PC-3 (cell line): ENCODE measurements at regions not wholly inside any gene's neighbourhood (a gene's known extent, or its start where the extent isn't known, plus 50 kb on each side); places are given as distances from the start of the nearest gene placed in this dataset.
"Not testable (repeated sequence)": the region's sequence is repeated elsewhere in the genome, so short reads cannot be mapped to it uniquely, and the experiment has no call there.

Source experiments
- ATAC-seq: fragments of 200-7000 bp; cut with Tn5 transposase; 2 replicates; pipeline ENCODE4 v1.9.1; 2020; ENCODE audit warnings: mild to moderate bottlenecking, moderate library complexity
- BruUV-seq: library from RNA; stranded (reverse); fragments of 400-500 nt; replicated peaks from 2 replicates; lab custom pipeline; 2021; lab: Mats Ljungman, UMichigan
- CTCF ChIA-PET: fragments of 300-600 bp; sonication (Branson Sonifier 250); formaldehyde crosslinking; loops from one replicate; lab custom pipeline; 2022; ENCODE audit warnings: antibody characterized with exemption; lab: Charles Lee
- POLR2A ChIA-PET: fragments of 300-600 bp; sonication (Branson Sonifier 250); formaldehyde crosslinking; loops from one replicate; lab custom pipeline; 2022; ENCODE audit warnings: antibody characterized with exemption; ENCODE audit not compliant: unreplicated experiment; lab: Charles Lee
- DNase-seq: peaks from one replicate; pipeline ENCODE4 v3.0.0-alpha.2; 2015
- H2AFZ ChIP-seq: fragments of 300-600 bp; sonication (generic); 2 replicates; pipeline ENCODE4 v1.6.0; 2016; ENCODE audit warnings: antibody characterized with exemption, low read length
- H3F3A ChIP-seq: fragments of 300-600 bp; sonication (generic); one replicate; pipeline ENCODE4 v1.6.0; 2017; ENCODE audit warnings: antibody characterized with exemption, low read length, control low read depth, mild to moderate bottlenecking; ENCODE audit not compliant: unreplicated experiment
- H3K27ac ChIP-seq: fragments of 300-600 bp; sonication (generic); 2 replicates; pipeline ENCODE4 v1.5.1; 2016; ENCODE audit warnings: mild to moderate bottlenecking, low read length
- H3K27me3 ChIP-seq: fragments of 300-600 bp; sonication (generic); 2 replicates; pipeline ENCODE4 v1.6.1; 2016; ENCODE audit warnings: low read length, mixed read lengths
- H3K36me3 ChIP-seq: fragments of 300-600 bp; sonication (generic); 2 replicates; pipeline ENCODE4 v1.6.1; 2016; ENCODE audit warnings: low read depth, mixed run types, low read length, mixed read lengths
- H3K4me1 ChIP-seq: fragments of 300-600 bp; sonication (generic); 2 replicates; pipeline ENCODE4 v1.5.1; 2016; ENCODE audit warnings: low read length; ENCODE audit not compliant: insufficient read depth
- H3K4me2 ChIP-seq: fragments of 300-600 bp; sonication (generic); 2 replicates; pipeline ENCODE4 v1.6.0; 2016; ENCODE audit warnings: low read length
- H3K4me3 ChIP-seq: fragments of 300-600 bp; sonication (generic); 2 replicates; pipeline ENCODE4 v1.5.1; 2016; ENCODE audit warnings: mild to moderate bottlenecking, low read length, mixed read lengths
- H3K79me2 ChIP-seq: fragments of 300-600 bp; sonication (generic); 2 replicates; pipeline ENCODE4 v1.6.1; 2017; ENCODE audit warnings: low read length, mixed read lengths
- H3K9ac ChIP-seq: fragments of 300-600 bp; sonication (generic); 2 replicates; pipeline ENCODE4 v1.6.0; 2016; ENCODE audit warnings: mild to moderate bottlenecking, low read length
- H3K9me2 ChIP-seq: fragments of 300-600 bp; sonication (generic); replicated peaks from 2 replicates; pipeline ENCODE4 v1.6.1; 2016; ENCODE audit warnings: mixed run types, low read length, mixed read lengths
- H3K9me3 ChIP-seq: fragments of 300-600 bp; sonication (generic); 2 replicates; pipeline ENCODE4 v1.6.1; 2016; ENCODE audit warnings: low read length, mixed read lengths
- H4K20me1 ChIP-seq: fragments of 300-600 bp; sonication (generic); 2 replicates; pipeline ENCODE4 v1.6.1; 2016; ENCODE audit warnings: low read length, mixed read lengths
- CTCF ChIP-seq: fragments of 300-600 bp; sonication (generic); conservative IDR thresholded peaks from 2 replicates; pipeline ENCODE4 v1.5.1; 2017; ENCODE audit warnings: antibody characterized with exemption, low read depth, mild to moderate bottlenecking, low read length
- EZH2 ChIP-seq: fragments of 300-600 bp; sonication (generic); IDR thresholded peaks from one replicate; pipeline ENCODE4 v1.6.1; 2017; ENCODE audit warnings: antibody characterized with exemption, mild to moderate bottlenecking, low read length; ENCODE audit not compliant: unreplicated experiment
- EZH2phosphoT487 ChIP-seq: fragments of 300-600 bp; sonication (generic); IDR thresholded peaks from 2 replicates; pipeline ENCODE4 v1.6.1; 2018; ENCODE audit warnings: mild to moderate bottlenecking, antibody characterized with exemption, low read length, borderline replicate concordance
- intact Hi-C: fragments of 100-400 bp; cut with micrococcal nuclease; formaldehyde crosslinking; loops from 2 replicates; pipeline ENCODE4 v1.9.0; 2023

GRCh38 chr17:22229821-22230220 is 537.5 kb downstream of the KCNJ18 start:
- H3F3A ChIP-seq, intact Hi-C loops, H3K4me3 ChIP-seq, H3K9me3 ChIP-seq, H2AFZ ChIP-seq, H3K9ac ChIP-seq, H3K27me3 ChIP-seq, H3K36me3 ChIP-seq, DNase-seq, H3K79me2 ChIP-seq, H3K27ac ChIP-seq, H3K4me1 ChIP-seq, ATAC-seq, CTCF ChIA-PET, POLR2A ChIA-PET, H3K4me2 ChIP-seq, H3K9me2 ChIP-seq, BruUV-seq, H4K20me1 ChIP-seq: not testable (repeated sequence)

GRCh38 chr17:22233382-22233781 is 541.1 kb downstream of the KCNJ18 start:
- DNase-seq (no peak), ATAC-seq (no peak)
- Histone ChIP-seq H3K9me2 (no peaks in the 10 kb centered on the region), H3K27ac (no peak overlapping the region), H3F3A (no peaks in the 10 kb centered on the region), H3K9me3 (0 out of 2 replicates have a peak, but pooled peaks cover under 1% of the 10 kb centered on the region), H4K20me1 (no peaks in the 10 kb centered on the region), H2AFZ (no peak overlapping the region), H3K4me3 (no peak overlapping the region), H3K9ac (no peak overlapping the region), H3K36me3 (no peaks in the 10 kb centered on the region), H3K27me3 (no peaks in the 10 kb centered on the region), H3K4me1 (no peaks in the 10 kb centered on the region), H3K79me2 (no peaks in the 10 kb centered on the region), H3K4me2 (no peak overlapping the region)
- ChIA-PET POLR2A (no interaction called here), CTCF (no interaction called here)
- no TSS peak for BruUV-seq
- TF ChIP-seq CTCF, result no peak
- TF ChIP-seq EZH2phosphoT487, result no peak
- no peak for TF ChIP-seq EZH2
- intact Hi-C loops, result no loop called here

DNA sequence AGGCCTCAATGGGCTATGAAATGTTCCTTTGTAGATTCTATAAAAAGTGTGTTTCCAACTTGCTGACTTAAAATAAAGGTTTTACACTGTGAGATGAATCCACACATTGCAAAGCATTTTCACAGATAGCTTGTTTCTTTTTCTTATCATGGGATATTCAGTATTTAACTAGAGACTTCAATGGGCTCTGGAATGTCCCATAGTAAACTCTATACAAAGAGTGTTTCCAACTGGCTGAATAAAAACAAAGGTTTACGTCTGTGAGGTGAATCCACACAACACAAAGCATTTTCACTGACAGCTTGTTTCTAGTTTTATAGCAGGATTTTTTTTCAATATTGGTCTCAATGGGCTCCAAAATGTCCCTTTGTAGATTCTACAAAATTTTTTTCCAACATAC is 550.1 kb downstream of the KCNJ18 start:
- CTCF ChIA-PET, result no interaction called here
- H3K4me2 ChIP-seq, result no peak overlapping the region
- H3K4me3 ChIP-seq, result no peak overlapping the region
- H3K9me3 ChIP-seq, result peaks cover 13% of the 10 kb centered on the region
- POLR2A ChIA-PET, result no interaction called here
- H3K9me2 ChIP-seq, result no peaks in the 10 kb centered on the region
- H3K27ac ChIP-seq, result no peak overlapping the region
- no peaks in the 10 kb centered on the region for H3K4me1 ChIP-seq
- no peaks in the 10 kb centered on the region for H3K27me3 ChIP-seq
- TF ChIP-seq EZH2, result no peak
- no peak for TF ChIP-seq EZH2phosphoT487
- TF ChIP-seq CTCF, result no peak
- no peaks in the 10 kb centered on the region for H4K20me1 ChIP-seq
- ATAC-seq (no peak), DNase-seq (no peak)
- intact Hi-C loops, result no loop called here
- no peaks in the 10 kb centered on the region for H3K36me3 ChIP-seq
- no peaks in the 10 kb centered on the region for H3F3A ChIP-seq
- BruUV-seq, result no TSS peak
- no peak overlapping the region for H3K9ac ChIP-seq
- H2AFZ ChIP-seq, result no peak overlapping the region
- no peaks in the 10 kb centered on the region for H3K79me2 ChIP-seq
